Adipocyte (in vitro differentiated cells): ENCODE measurements at regions not wholly inside any gene's neighbourhood (a gene's known extent, or its start where the extent isn't known, plus 50 kb on each side); places are given as distances from the start of the nearest gene placed in this dataset.
A peak's percentile ranks its signal among the peaks of the same experiment; 100 is the strongest.

Experiments
- DNase-seq: peaks from one replicate; pipeline ENCODE4 v3.0.0-alpha.2; 2015; ENCODE audit warnings: low read depth
- H3K27me3 ChIP-seq: replicated peaks from 2 replicates; pipeline ENCODE4 v1.7.0; 2013; ENCODE audit warnings: mild to moderate bottlenecking, low read length, moderate library complexity; ENCODE audit not compliant: control insufficient read depth, insufficient read depth
- H3K36me3 ChIP-seq: 2 replicates; pipeline ENCODE4 v1.7.0; 2013; ENCODE audit warnings: low read length, mild to moderate bottlenecking, moderate library complexity; ENCODE audit not compliant: control insufficient read depth, insufficient read depth, severe bottlenecking
- H3K4me1 ChIP-seq: 2 replicates; pipeline ENCODE4 v1.7.0; 2013; ENCODE audit warnings: mild to moderate bottlenecking, low read length, moderate library complexity; ENCODE audit not compliant: control insufficient read depth, insufficient read depth
- H3K4me3 ChIP-seq: 2 replicates; pipeline ENCODE4 v1.7.0; 2013; ENCODE audit warnings: mild to moderate bottlenecking, low read length, moderate library complexity
- H3K9ac ChIP-seq: 2 replicates; pipeline ENCODE4 v1.7.0; 2013; ENCODE audit warnings: mild to moderate bottlenecking, low read length, moderate library complexity
- H3K9me3 ChIP-seq: 2 replicates; pipeline ENCODE4 v1.7.0; 2013; ENCODE audit warnings: mild to moderate bottlenecking, low read length, moderate library complexity; ENCODE audit not compliant: control insufficient read depth

DNA sequence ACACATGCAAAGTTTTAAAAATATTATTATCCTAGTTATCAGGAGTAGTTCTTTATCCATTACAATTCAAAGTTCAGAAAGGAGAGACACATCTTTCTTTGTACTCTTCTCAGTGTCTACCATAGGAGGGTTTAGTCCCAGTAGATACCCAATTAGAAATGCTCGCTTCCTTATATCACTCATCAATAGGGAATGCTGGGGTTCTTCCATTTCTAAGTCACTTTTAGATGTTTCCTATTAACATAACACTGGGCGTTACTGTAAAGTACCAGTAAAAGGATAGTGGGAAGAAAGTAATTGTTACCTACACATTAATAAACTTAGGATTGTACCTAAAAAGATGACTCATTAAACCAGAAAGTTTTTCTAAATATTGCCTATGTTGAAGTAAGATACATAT is 348.3 kb upstream of the CDH6 start:
- Histone ChIP-seq H3K4me3 (no peak overlapping the region), H3K4me1 (no peaks in the 10 kb centered on the region), H3K9me3 (no peaks in the 10 kb centered on the region), H3K36me3 (no peaks in the 10 kb centered on the region), H3K9ac (no peak overlapping the region), H3K27me3 (no peaks in the 10 kb centered on the region)
- no peak for DNase-seq

DNA sequence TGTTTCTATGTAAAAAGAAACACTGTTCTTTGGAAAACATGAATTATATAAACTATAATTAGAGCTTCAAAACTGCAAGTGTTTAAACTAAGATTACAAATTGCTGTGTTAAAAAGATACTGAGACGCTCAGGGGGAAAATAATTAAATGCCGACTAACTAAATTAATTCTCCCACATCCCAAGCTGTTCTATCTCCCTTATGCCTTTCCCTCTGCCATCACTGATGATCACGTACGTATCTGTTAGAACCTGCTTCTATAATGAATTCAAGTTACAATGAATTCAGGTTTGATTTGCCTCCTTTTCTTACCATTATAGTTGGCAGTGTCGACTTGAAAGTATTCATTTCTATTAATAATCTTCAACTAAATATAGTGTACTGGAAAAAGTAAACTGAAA is 349.9 kb upstream of the CDH6 start:
- H3K9ac ChIP-seq = no peak overlapping the region
- H3K4me1 ChIP-seq = no peaks in the 10 kb centered on the region
- no peak for DNase-seq
- no peaks in the 10 kb centered on the region for H3K9me3 ChIP-seq
- H3K4me3 ChIP-seq = no peak overlapping the region
- H3K27me3 ChIP-seq = no peaks in the 10 kb centered on the region
- no peaks in the 10 kb centered on the region for H3K36me3 ChIP-seq

DNA sequence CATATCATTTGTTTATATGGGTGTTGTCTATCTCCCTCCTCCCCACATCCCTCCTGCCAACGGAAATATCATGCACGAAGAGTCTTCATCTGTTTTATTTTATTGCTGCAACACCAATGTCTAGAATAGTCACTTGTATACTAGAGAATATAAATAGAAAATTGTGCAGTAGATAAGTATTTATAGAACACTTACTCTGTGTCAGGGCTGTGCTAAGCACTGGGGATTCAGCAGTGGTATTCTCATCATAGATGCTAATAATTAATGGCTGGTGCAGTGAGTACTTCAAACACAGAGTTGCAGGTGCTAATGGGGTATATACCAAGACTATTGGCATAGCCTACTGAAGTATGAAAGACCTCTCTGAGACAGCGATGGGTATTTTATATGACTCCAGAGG is 353.5 kb upstream of the CDH6 start:
- no peaks in the 10 kb centered on the region for H3K9me3 ChIP-seq
- H3K4me1 ChIP-seq = no peaks in the 10 kb centered on the region
- no peak overlapping the region for H3K4me3 ChIP-seq
- H3K9ac ChIP-seq = no peak overlapping the region
- no peaks in the 10 kb centered on the region for H3K36me3 ChIP-seq
- DNase-seq = no peak
- H3K27me3 ChIP-seq = no peaks in the 10 kb centered on the region

DNA sequence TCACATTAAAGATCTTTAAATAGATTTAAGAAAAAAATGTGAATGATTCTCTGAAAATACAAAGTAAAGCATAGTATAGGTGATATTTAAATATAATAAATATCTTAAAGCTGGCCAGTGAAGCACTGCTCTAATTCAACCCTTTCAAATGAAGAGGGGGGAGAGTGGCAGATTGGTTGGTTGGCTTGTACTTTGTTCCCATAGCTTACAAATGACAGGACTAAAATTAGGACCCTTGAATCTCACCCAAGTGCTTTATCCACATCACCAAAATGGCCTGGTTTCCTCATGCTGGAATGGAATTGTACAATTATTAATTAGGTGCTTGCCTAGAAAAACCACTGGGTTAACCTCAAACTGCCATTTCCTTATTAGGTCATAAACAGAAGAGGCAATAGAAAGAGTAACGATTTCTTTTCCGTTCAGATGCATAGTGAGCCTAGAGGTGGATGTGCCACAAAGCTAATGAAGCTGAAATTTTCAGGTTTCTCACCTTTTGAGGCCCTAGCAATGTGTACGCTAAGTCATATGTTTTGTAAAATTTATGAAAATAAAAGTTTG is 354.5 kb upstream of the CDH6 start:
- H3K4me1 ChIP-seq = no peaks in the 10 kb centered on the region
- H3K9me3 ChIP-seq = no peaks in the 10 kb centered on the region
- no peaks in the 10 kb centered on the region for H3K36me3 ChIP-seq
- no peaks in the 10 kb centered on the region for H3K27me3 ChIP-seq
- DNase-seq = no peak
- H3K9ac ChIP-seq = no peak overlapping the region
- H3K4me3 ChIP-seq = no peak overlapping the region

DNA sequence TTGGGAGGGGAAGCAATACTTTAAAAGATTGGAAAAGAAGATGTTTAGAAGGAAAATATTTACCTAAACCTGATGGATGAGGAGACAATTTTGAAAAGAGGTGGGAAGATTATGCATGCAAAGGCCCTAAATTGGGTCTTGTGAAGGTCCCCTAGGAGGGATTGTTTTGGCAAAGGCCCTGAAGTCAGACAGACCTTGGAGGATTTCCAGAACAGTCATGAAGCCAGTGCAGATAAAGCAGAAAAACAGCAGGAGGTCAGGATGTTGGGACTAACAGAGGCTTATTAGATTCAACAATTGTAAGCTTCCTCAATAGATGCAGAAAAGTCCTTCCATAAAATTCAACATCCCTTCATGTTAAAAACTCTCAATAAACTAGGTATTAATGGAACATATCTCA is 361.0 kb upstream of the CDH6 start:
- Histone ChIP-seq H3K9me3 (no peaks in the 10 kb centered on the region), H3K4me1 (no peaks in the 10 kb centered on the region), H3K36me3 (no peaks in the 10 kb centered on the region), H3K27me3 (no peaks in the 10 kb centered on the region), H3K4me3 (no peak overlapping the region), H3K9ac (no peak overlapping the region)
- DNase-seq = no peak

DNA sequence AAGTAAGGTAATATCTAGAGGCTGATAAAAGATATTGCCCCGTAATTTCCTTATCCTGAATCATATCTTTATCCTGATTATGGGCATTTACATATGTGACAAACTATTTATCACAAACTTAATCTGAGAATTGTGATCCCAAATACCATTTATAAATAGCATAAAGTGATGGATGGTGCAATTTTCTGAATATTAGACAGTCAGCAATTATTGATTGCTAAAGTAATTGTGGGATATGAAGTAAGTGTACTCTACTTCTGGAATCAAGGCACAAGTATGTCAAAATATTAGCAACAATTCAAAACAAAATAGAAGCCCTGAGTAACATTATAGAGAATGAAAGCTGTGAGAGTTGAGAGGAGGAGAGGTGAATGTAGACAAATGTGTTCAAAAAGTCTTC is 361.9 kb upstream of the CDH6 start:
- Histone ChIP-seq H3K4me3 (no peak overlapping the region), H3K4me1 (no peaks in the 10 kb centered on the region), H3K27me3 (no peaks in the 10 kb centered on the region), H3K36me3 (no peaks in the 10 kb centered on the region), H3K9ac (no peak overlapping the region), H3K9me3 (no peaks in the 10 kb centered on the region)
- DNase-seq = no peak

DNA sequence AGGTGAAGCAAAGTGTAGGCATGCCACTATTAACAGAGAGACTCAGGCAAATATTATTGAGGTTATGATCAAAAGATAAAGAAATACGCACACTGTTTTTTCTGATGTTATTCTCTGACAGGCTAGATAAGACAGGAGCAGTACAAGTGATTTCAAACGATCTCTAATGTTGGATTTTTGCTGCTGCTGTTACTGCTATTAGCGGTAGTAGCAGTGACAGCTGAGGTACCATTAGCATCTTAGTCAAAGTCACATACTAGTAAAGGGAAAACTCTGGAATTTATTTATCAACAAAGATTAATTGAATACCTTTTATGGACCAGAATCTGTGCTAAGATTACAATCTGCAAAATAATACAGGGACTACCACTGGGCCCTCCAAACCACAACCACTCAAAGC is 362.4 kb upstream of the CDH6 start:
- H3K4me3 ChIP-seq = no peak overlapping the region
- H3K27me3 ChIP-seq = no peaks in the 10 kb centered on the region
- H3K9me3 ChIP-seq = no peaks in the 10 kb centered on the region
- no peaks in the 10 kb centered on the region for H3K36me3 ChIP-seq
- H3K4me1 ChIP-seq = no peaks in the 10 kb centered on the region
- H3K9ac ChIP-seq = no peak overlapping the region
- no peak for DNase-seq

DNA sequence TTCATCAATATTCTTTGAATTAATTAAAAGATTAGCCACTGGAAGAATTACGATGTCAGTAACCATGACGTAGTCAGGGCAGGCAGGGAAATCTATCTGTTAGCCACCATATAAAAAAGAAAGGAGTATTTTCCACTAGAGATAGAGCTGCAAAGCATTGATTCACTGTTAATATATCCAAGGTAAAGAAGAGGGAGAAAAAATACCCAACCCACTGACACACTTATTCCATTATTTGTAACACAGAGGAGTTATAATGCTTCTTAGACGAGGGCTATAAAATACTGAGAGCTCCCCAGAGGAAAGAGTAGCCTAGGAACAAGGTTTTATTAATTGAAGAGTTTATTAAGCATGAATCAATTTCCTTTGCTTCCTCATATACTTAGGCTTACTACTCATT is 382.2 kb upstream of the CDH6 start:
- Histone ChIP-seq H3K9me3 (no peaks in the 10 kb centered on the region), H3K36me3 (no peaks in the 10 kb centered on the region), H3K9ac (no peak overlapping the region), H3K4me3 (no peak overlapping the region), H3K27me3 (no peaks in the 10 kb centered on the region), H3K4me1 (no peaks in the 10 kb centered on the region)
- DNase-seq = no peak

DNA sequence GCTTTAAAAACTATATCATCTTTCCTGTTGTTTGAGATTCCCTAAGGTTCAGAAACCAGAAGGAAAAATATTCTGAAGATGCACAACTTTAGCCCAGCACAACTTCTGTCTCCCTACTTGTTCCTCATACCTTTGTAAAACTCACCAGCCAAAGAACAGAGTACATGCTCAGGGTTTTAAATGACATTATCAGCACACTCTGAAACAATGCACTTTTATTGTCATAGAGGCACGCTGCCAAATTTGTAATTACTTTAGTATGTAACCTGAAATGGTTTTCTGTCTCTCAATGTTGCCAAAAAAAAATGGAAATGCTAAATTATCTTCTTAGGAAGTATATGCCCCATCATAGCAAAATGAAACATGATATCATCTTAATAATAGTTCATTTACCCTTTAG is 383.6 kb upstream of the CDH6 start:
- Histone ChIP-seq H3K4me3 (no peak overlapping the region), H3K27me3 (no peaks in the 10 kb centered on the region), H3K9ac (no peak overlapping the region), H3K36me3 (no peaks in the 10 kb centered on the region), H3K4me1 (no peaks in the 10 kb centered on the region), H3K9me3 (no peaks in the 10 kb centered on the region)
- DNase-seq = no peak

DNA sequence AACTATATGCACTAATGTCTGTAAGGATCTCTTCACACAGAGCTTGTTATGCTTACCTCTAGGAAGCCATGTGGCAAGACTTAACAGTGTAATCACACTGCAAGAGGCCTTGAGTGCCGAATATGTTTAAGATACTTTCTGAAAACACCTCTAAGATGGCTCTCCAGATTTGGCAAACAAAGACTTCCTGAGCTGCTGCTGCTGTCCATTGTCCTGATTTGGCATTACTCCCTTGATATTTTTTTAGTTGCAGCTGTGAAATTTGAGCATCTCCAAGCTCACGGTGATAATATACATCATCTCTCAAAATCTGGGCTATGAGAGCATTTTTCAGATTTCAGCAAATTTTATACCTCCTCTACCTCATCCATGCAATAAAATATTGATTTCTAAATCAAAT is 384.5 kb upstream of the CDH6 start:
- peak; percentile 43 for DNase-seq
- no peak overlapping the region for H3K9ac ChIP-seq
- no peaks in the 10 kb centered on the region for H3K36me3 ChIP-seq
- no peak overlapping the region for H3K4me3 ChIP-seq
- H3K4me1 ChIP-seq = no peaks in the 10 kb centered on the region
- no peaks in the 10 kb centered on the region for H3K9me3 ChIP-seq
- no peaks in the 10 kb centered on the region for H3K27me3 ChIP-seq

DNA sequence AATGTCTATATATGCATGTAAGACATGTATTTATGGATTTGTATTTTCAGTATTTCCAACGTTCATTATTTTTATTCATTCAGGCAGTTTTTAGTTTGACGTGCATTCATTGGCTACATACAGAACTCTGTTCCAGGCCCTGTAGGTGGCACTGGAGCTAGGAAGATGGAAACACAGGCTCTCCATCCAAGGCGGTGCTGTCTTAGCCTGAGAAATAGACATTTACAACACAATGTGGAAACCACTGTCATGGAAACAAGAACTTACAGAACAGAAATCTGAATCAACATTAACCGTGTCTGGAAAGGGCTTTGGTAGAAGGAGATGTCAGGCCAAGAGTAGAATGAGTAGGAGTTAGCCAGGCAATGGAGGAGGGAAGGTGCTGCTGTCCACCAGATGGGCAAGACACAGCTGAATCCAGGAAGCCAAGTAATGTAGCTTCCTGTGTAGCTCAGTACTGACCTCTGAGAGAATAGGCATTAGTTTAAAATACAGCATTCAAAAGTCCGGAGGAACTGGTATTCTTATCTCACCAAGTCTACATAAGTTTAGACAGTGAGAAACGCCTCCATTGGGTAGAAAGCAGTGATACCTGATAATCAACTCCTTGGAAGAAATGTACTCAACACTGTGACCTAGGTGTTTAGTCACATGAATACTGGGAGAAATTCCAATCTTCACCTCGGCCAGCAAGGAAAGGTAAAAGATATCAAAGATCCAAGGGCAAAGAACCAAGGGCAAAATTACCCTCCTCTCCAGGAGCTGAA is 388.6 kb upstream of the CDH6 start:
- H3K4me3 ChIP-seq = no peak overlapping the region

More for the DNA sequence above, 388.6 kb upstream of the CDH6 start:
- H3K9ac ChIP-seq = no peak overlapping the region
- H3K27me3 ChIP-seq = no peaks in the 10 kb centered on the region
- no peaks in the 10 kb centered on the region for H3K9me3 ChIP-seq
- no peaks in the 10 kb centered on the region for H3K4me1 ChIP-seq
- no peaks in the 10 kb centered on the region for H3K36me3 ChIP-seq
- DNase-seq = peak; percentile 54
